ENCODE measurements at regions not wholly inside any gene's neighbourhood (a gene's known extent, or its start where the extent isn't known, plus 50 kb on each side); places are given as distances from the start of the nearest gene placed in this dataset.

- DNase-seq (ENCODE audit: low read depth in 6 of 9, low spot score in 9 of 9): no peak
- H3K4me3 ChIP-seq (ENCODE audit: low read length in 2 of 2): no peak overlapping the region
- H3K9me3 ChIP-seq (ENCODE audit: control insufficient read depth in 2 of 2, insufficient read depth in 1 of 2, low read length in 1 of 2): no peaks in the 10 kb centered on the region
- no peaks in the 10 kb centered on the region for H3K4me1 ChIP-seq (ENCODE audit: control insufficient read depth in 2 of 2, insufficient read depth in 2 of 2, low read length in 2 of 2)
- no peaks in the 10 kb centered on the region for H3K36me3 ChIP-seq (ENCODE audit: control insufficient read depth in 2 of 2, insufficient read depth in 2 of 2, low read length in 1 of 2)
- H3K27me3 ChIP-seq (ENCODE audit: control insufficient read depth in 2 of 2, insufficient read depth in 1 of 2, low read length in 1 of 2): no peaks in the 10 kb centered on the region
- no peak overlapping the region for H3K27ac ChIP-seq (ENCODE audit: low read depth in 1 of 2, low read length in 1 of 2)
- WGBS: 11% methylated on average over 1 of the region's 1 CpG
Measured at GRCh38 chr2:118437501-118437900, 349.2 kb downstream of the INSIG2 start.

- no peaks in the 10 kb centered on the region for H3K36me3 ChIP-seq (ENCODE audit: control insufficient read depth in 2 of 2, insufficient read depth in 2 of 2, low read length in 1 of 2)
- no peak overlapping the region for H3K4me3 ChIP-seq (ENCODE audit: low read length in 2 of 2)
- WGBS: 90% methylated on average over 4 of the region's 4 CpGs
- no peak overlapping the region for H3K27ac ChIP-seq (ENCODE audit: low read depth in 1 of 2, low read length in 1 of 2)
- no peak for DNase-seq (ENCODE audit: low read depth in 6 of 9, low spot score in 9 of 9)
- H3K4me1 ChIP-seq (ENCODE audit: control insufficient read depth in 2 of 2, insufficient read depth in 2 of 2, low read length in 2 of 2): no peaks in the 10 kb centered on the region
- H3K27me3 ChIP-seq (ENCODE audit: control insufficient read depth in 2 of 2, insufficient read depth in 1 of 2, low read length in 1 of 2): no peaks in the 10 kb centered on the region
- no peaks in the 10 kb centered on the region for H3K9me3 ChIP-seq (ENCODE audit: control insufficient read depth in 2 of 2, insufficient read depth in 1 of 2, low read length in 1 of 2)
Measured at GRCh38 chr2:118431997-118432396, 343.7 kb downstream of the INSIG2 start.

GRCh38 chr2:118431586-118431985, 343.3 kb downstream of the INSIG2 start:
- DNase-seq (ENCODE audit: low read depth in 6 of 9, low spot score in 9 of 9): no peak
- 93% methylated on average over 6 of the region's 6 CpGs for WGBS
- no peak overlapping the region for H3K27ac ChIP-seq (ENCODE audit: low read depth in 1 of 2, low read length in 1 of 2)
- no peaks in the 10 kb centered on the region for H3K36me3 ChIP-seq (ENCODE audit: control insufficient read depth in 2 of 2, insufficient read depth in 2 of 2, low read length in 1 of 2)
- H3K4me1 ChIP-seq (ENCODE audit: control insufficient read depth in 2 of 2, insufficient read depth in 2 of 2, low read length in 2 of 2): no peaks in the 10 kb centered on the region
- no peaks in the 10 kb centered on the region for H3K27me3 ChIP-seq (ENCODE audit: control insufficient read depth in 2 of 2, insufficient read depth in 1 of 2, low read length in 1 of 2)
- no peaks in the 10 kb centered on the region for H3K9me3 ChIP-seq (ENCODE audit: control insufficient read depth in 2 of 2, insufficient read depth in 1 of 2, low read length in 1 of 2)
- H3K4me3 ChIP-seq (ENCODE audit: low read length in 2 of 2): no peak overlapping the region

DNA sequence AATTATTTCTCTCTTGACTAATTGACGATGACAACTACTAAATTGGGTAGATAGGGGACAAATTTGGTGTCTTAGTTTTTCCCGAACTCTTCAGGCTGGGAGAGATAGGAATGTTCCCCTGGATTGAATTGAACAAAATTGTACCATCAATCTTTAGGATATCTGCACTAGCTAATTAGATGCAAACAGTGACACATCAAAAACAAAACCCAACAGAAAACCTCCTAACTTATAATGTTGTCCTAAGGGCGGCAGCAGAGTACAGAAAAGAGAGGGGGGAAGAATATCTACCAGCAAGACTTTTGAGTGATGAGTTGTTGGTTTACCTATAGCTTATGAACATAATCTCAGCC, 342.9 kb downstream of the INSIG2 start:
- Histone ChIP-seq H3K4me3 (ENCODE audit: low read length in 2 of 2) (no peak overlapping the region), H3K9me3 (ENCODE audit: control insufficient read depth in 2 of 2, insufficient read depth in 1 of 2, low read length in 1 of 2) (no peaks in the 10 kb centered on the region), H3K27me3 (ENCODE audit: control insufficient read depth in 2 of 2, insufficient read depth in 1 of 2, low read length in 1 of 2) (no peaks in the 10 kb centered on the region), H3K36me3 (ENCODE audit: control insufficient read depth in 2 of 2, insufficient read depth in 2 of 2, low read length in 1 of 2) (no peaks in the 10 kb centered on the region), H3K27ac (ENCODE audit: low read depth in 1 of 2, low read length in 1 of 2) (no peak overlapping the region), H3K4me1 (ENCODE audit: control insufficient read depth in 2 of 2, insufficient read depth in 2 of 2, low read length in 2 of 2) (no peaks in the 10 kb centered on the region)
- DNase-seq (ENCODE audit: low read depth in 6 of 9, low spot score in 9 of 9): no peak
- 80% methylated on average over 3 of the region's 3 CpGs for WGBS

- 64% methylated on average over 4 of the region's 4 CpGs for WGBS
Measured at GRCh38 chr2:118430510-118431164, 342.4 kb downstream of the INSIG2 start.

DNA sequence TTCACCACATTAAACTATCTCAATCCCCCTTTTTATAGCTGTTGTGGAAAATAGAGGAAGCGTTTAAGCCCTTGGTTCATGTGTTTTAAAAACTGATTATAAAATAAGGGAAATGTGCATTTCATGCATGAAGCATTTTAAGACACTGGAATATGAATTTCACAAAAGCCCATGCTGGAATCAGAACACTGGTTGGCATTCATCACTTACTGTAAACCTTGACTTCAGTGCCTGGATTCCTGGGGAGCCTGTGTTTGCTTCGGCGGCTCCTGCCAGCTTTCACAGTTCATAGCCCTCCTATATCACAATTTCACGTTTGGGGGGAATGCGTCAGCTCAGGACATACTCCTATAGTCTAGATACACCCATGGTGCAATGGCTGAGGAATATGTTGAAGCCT, 336.9 kb downstream of the INSIG2 start:
- DNase-seq (ENCODE audit: low read depth in 6 of 9, low spot score in 9 of 9): no peak
- H3K9me3 ChIP-seq (ENCODE audit: control insufficient read depth in 2 of 2, insufficient read depth in 1 of 2, low read length in 1 of 2): no peaks in the 10 kb centered on the region
- no peaks in the 10 kb centered on the region for H3K36me3 ChIP-seq (ENCODE audit: control insufficient read depth in 2 of 2, insufficient read depth in 2 of 2, low read length in 1 of 2)
- WGBS: 91% methylated on average over 5 of the region's 5 CpGs
- no peak overlapping the region for H3K4me3 ChIP-seq (ENCODE audit: low read length in 2 of 2)
- H3K27ac ChIP-seq (ENCODE audit: low read depth in 1 of 2, low read length in 1 of 2): no peak overlapping the region
- H3K27me3 ChIP-seq (ENCODE audit: control insufficient read depth in 2 of 2, insufficient read depth in 1 of 2, low read length in 1 of 2): no peaks in the 10 kb centered on the region
- H3K4me1 ChIP-seq (ENCODE audit: control insufficient read depth in 2 of 2, insufficient read depth in 2 of 2, low read length in 2 of 2): no peaks in the 10 kb centered on the region

More at GRCh38 chr2:118430510-118431164, 342.4 kb downstream of the INSIG2 start:
- Histone ChIP-seq H3K4me3 (ENCODE audit: low read length in 2 of 2) (no peak overlapping the region), H3K27me3 (ENCODE audit: control insufficient read depth in 2 of 2, insufficient read depth in 1 of 2, low read length in 1 of 2) (no peaks in the 10 kb centered on the region), H3K27ac (ENCODE audit: low read depth in 1 of 2, low read length in 1 of 2) (no peak overlapping the region), H3K4me1 (ENCODE audit: control insufficient read depth in 2 of 2, insufficient read depth in 2 of 2, low read length in 2 of 2) (no peaks in the 10 kb centered on the region), H3K36me3 (ENCODE audit: control insufficient read depth in 2 of 2, insufficient read depth in 2 of 2, low read length in 1 of 2) (no peaks in the 10 kb centered on the region), H3K9me3 (ENCODE audit: control insufficient read depth in 2 of 2, insufficient read depth in 1 of 2, low read length in 1 of 2) (no peaks in the 10 kb centered on the region)
- DNase-seq (ENCODE audit: low read depth in 6 of 9, low spot score in 9 of 9): no peak

DNA sequence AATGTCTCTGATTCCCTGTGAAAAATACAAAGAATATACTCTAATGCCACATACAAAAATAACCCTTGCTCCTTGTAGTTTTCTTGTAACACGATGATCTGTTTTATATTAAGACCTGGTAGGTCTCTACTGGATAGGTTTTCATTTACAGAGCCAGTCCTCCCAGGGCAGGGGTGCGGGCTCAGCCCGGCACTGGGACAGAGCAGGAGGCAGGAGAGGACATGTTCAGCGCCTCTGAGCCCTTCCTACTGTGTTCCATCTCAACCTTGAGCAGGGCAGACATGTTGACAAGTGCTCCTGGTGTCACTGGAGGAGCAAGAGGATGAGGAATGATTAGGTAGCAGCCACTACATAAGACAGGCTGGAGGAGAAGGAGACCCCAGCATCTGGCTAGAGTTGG, 335.5 kb downstream of the INSIG2 start:
- H3K27ac ChIP-seq (ENCODE audit: low read depth in 1 of 2, low read length in 1 of 2): no peak overlapping the region
- H3K4me1 ChIP-seq (ENCODE audit: control insufficient read depth in 2 of 2, insufficient read depth in 2 of 2, low read length in 2 of 2): no peaks in the 10 kb centered on the region
- no peaks in the 10 kb centered on the region for H3K36me3 ChIP-seq (ENCODE audit: control insufficient read depth in 2 of 2, insufficient read depth in 2 of 2, low read length in 1 of 2)
- WGBS: 82% methylated on average over 4 of the region's 4 CpGs
- H3K4me3 ChIP-seq (ENCODE audit: low read length in 2 of 2): no peak overlapping the region
- no peaks in the 10 kb centered on the region for H3K27me3 ChIP-seq (ENCODE audit: control insufficient read depth in 2 of 2, insufficient read depth in 1 of 2, low read length in 1 of 2)
- H3K9me3 ChIP-seq (ENCODE audit: control insufficient read depth in 2 of 2, insufficient read depth in 1 of 2, low read length in 1 of 2): no peaks in the 10 kb centered on the region
- no peak for DNase-seq (ENCODE audit: low read depth in 6 of 9, low spot score in 9 of 9)

DNA sequence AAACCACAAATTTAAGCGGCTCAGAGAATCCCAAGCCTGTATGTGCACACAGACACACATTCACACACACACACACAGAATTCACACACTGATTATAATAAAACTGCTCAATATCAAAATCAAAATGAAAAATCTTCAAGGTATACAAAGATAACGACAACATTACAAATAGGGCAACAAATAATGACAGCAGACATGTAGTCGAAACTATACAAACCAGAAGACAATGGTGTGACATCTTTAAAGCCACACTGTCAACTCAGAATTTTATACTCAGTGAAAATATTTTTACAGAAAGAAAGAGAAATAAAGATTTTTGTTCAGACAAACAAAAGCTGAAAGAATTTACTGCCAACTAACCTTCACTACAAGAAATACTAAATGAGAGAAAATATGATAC, 333.4 kb downstream of the INSIG2 start:
- no peaks in the 10 kb centered on the region for H3K9me3 ChIP-seq (ENCODE audit: control insufficient read depth in 2 of 2, insufficient read depth in 1 of 2, low read length in 1 of 2)
- H3K4me3 ChIP-seq (ENCODE audit: low read length in 2 of 2): no peak overlapping the region
- no peak overlapping the region for H3K27ac ChIP-seq (ENCODE audit: low read depth in 1 of 2, low read length in 1 of 2)
- no peaks in the 10 kb centered on the region for H3K27me3 ChIP-seq (ENCODE audit: control insufficient read depth in 2 of 2, insufficient read depth in 1 of 2, low read length in 1 of 2)
- H3K36me3 ChIP-seq (ENCODE audit: control insufficient read depth in 2 of 2, insufficient read depth in 2 of 2, low read length in 1 of 2): no peaks in the 10 kb centered on the region
- no peaks in the 10 kb centered on the region for H3K4me1 ChIP-seq (ENCODE audit: control insufficient read depth in 2 of 2, insufficient read depth in 2 of 2, low read length in 2 of 2)
- WGBS: 93% methylated on average over 3 of the region's 3 CpGs
- no peak for DNase-seq (ENCODE audit: low read depth in 6 of 9, low spot score in 9 of 9)

DNA sequence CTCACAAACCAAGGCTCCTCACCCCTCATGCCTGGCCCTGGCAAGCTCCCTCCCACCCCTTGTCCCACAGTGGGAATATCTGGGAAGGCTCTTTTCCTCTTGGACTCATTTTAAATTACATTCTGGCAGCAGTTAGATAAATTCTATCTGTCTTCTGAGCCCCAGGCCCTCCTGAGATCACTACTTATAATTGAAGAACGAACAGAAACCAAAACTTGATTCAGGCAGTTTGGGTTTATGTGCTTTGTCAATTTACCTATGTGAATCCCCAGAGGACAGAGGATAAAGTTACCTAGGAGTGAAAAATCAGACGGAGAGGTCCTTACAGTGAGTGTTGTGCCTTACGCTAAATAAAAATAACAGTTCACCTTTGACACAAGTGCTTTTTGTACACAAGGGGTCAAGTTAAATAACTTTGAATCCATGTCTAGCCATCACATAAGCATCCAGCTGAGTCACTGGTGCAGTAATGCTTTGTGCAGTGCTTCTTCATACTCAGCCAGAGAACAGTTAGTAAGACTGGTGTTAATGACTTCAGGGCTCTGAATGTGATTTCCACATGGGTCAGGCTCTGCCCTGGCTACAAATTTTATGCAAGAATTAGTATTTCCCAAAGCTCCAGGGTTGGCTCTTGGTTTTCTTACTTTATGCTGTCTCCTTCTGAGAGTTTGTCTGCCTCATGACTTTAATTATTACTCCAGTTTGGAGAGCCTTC, 329.3 kb downstream of the INSIG2 start:
- Histone ChIP-seq H3K27ac (ENCODE audit: low read depth in 1 of 2, low read length in 1 of 2) (no peak overlapping the region), H3K4me3 (ENCODE audit: low read length in 2 of 2) (no peak overlapping the region), H3K4me1 (ENCODE audit: control insufficient read depth in 2 of 2, insufficient read depth in 2 of 2, low read length in 2 of 2) (no peaks in the 10 kb centered on the region), H3K9me3 (ENCODE audit: control insufficient read depth in 2 of 2, insufficient read depth in 1 of 2, low read length in 1 of 2) (no peaks in the 10 kb centered on the region), H3K27me3 (ENCODE audit: control insufficient read depth in 2 of 2, insufficient read depth in 1 of 2, low read length in 1 of 2) (no peaks in the 10 kb centered on the region), H3K36me3 (ENCODE audit: control insufficient read depth in 2 of 2, insufficient read depth in 2 of 2, low read length in 1 of 2) (no peaks in the 10 kb centered on the region)
- WGBS: 81% methylated on average over 3 of the region's 3 CpGs
- no peak for DNase-seq (ENCODE audit: low read depth in 6 of 9, low spot score in 9 of 9)
